PC-9 (cell line): ENCODE measurements at regions not wholly inside any gene's neighbourhood (a gene's known extent, or its start where the extent isn't known, plus 50 kb on each side); places are given as distances from the start of the nearest gene placed in this dataset.

ENCODE experiments used
- BruUV-seq: library from RNA; stranded (reverse); fragments of 400-500 nt; replicated peaks from 2 replicates; lab custom pipeline; 2021; lab: Mats Ljungman, UMichigan
- CTCF ChIA-PET: fragments of 300-600 bp; sonication (Branson Sonifier 250); formaldehyde crosslinking; loops from one replicate; lab custom pipeline; 2022; ENCODE audit warnings: antibody characterized with exemption; lab: Charles Lee
- POLR2A ChIA-PET: fragments of 300-600 bp; sonication (Branson Sonifier 250); formaldehyde crosslinking; loops from one replicate; lab custom pipeline; 2022; ENCODE audit warnings: antibody characterized with exemption; ENCODE audit not compliant: unreplicated experiment; lab: Charles Lee
- DNase-seq, 2 experiments: peaks; one replicate each; pipeline versions ENCODE4 v3.0.0 to v3.0.0-alpha.2; 2015 to 2022; ENCODE audit warnings: mixed read lengths in 1 of 2
- H2AFZ ChIP-seq: fragments of 200-600 bp; sonication (generic); 2 replicates; pipeline ENCODE4 v1.8.1; 2017; ENCODE audit warnings: antibody characterized with exemption
- H3F3A ChIP-seq: fragments of 200-600 bp; sonication (generic); 2 replicates; pipeline ENCODE4 v1.8.1; 2017; ENCODE audit warnings: antibody characterized with exemption, mild to moderate bottlenecking, low read depth; ENCODE audit not compliant: insufficient read depth
- H3K27ac ChIP-seq: fragments of 200-600 bp; sonication (generic); 2 replicates; pipeline ENCODE4 v1.6.1; 2016; ENCODE audit warnings: mixed run types
- H3K27me3 ChIP-seq: fragments of 200-600 bp; sonication (generic); 2 replicates; pipeline ENCODE4 v1.6.1; 2016; ENCODE audit warnings: low read depth, mixed run types; ENCODE audit not compliant: insufficient read depth
- H3K36me3 ChIP-seq: fragments of 200-600 bp; sonication (generic); 2 replicates; pipeline ENCODE4 v1.6.1; 2016; ENCODE audit warnings: low read depth, mixed run types
- H3K4me1 ChIP-seq: fragments of 200-600 bp; sonication (generic); replicated peaks from 2 replicates; pipeline ENCODE4 v1.6.1; 2016; ENCODE audit warnings: mixed run types; ENCODE audit not compliant: insufficient read depth
- H3K4me2 ChIP-seq: fragments of 200-600 bp; sonication (generic); 2 replicates; pipeline ENCODE4 v1.6.1; 2017; ENCODE audit warnings: mixed run types
- H3K4me3 ChIP-seq: fragments of 200-600 bp; sonication (generic); 2 replicates; pipeline ENCODE4 v1.6.1; 2016; ENCODE audit warnings: mixed run types
- H3K79me2 ChIP-seq: fragments of 200-600 bp; sonication (generic); 2 replicates; pipeline ENCODE4 v1.6.1; 2017; ENCODE audit warnings: low read depth, mixed run types
- H3K9me2 ChIP-seq: fragments of 200-600 bp; sonication (generic); 2 replicates; pipeline ENCODE4 v1.8.1; 2017; ENCODE audit warnings: mild to moderate bottlenecking; ENCODE audit not compliant: insufficient read depth
- H3K9me3 ChIP-seq: fragments of 200-600 bp; sonication (generic); 2 replicates; pipeline ENCODE4 v1.8.1; 2016; ENCODE audit warnings: low read depth; ENCODE audit not compliant: insufficient read depth
- H4K20me1 ChIP-seq: fragments of 200-600 bp; sonication (generic); 2 replicates; pipeline ENCODE4 v1.8.1; 2017; ENCODE audit not compliant: insufficient read depth
- CTCF ChIP-seq: fragments of 200-600 bp; sonication (generic); conservative IDR thresholded peaks from 2 replicates; pipeline ENCODE4 v1.6.1; 2017; ENCODE audit warnings: mixed run types, antibody characterized with exemption, mild to moderate bottlenecking, moderate library complexity
- EZH2 ChIP-seq: fragments of 200-600 bp; sonication (generic); IDR thresholded peaks from 2 replicates; pipeline ENCODE4 v1.8.0; 2017; ENCODE audit warnings: antibody characterized with exemption, low read depth
- intact Hi-C: fragments of 100-400 bp; cut with micrococcal nuclease; formaldehyde crosslinking; loops from one replicate; pipeline ENCODE4 v1.10.0; 2022; ENCODE audit not compliant: unreplicated experiment

- H3K4me3 ChIP-seq = no peak overlapping the region
- H4K20me1 ChIP-seq = no peaks in the 10 kb centered on the region
- BruUV-seq = no TSS peak
- no peaks in the 10 kb centered on the region for H3K9me3 ChIP-seq
- H3K4me1 ChIP-seq = peaks cover 3% of the 10 kb centered on the region
- no peak for DNase-seq
- POLR2A ChIA-PET = no interaction called here
- H3K4me2 ChIP-seq = no peak overlapping the region
- no peak overlapping the region for H2AFZ ChIP-seq
- TF ChIP-seq CTCF (no peak), EZH2 (no peak)
- H3K79me2 ChIP-seq = no peaks in the 10 kb centered on the region
- H3K9me2 ChIP-seq = no peaks in the 10 kb centered on the region; the same call in 1 of the 2 replicates
- H3K27me3 ChIP-seq = no peaks in the 10 kb centered on the region
- H3F3A ChIP-seq = no peaks in the 10 kb centered on the region
- intact Hi-C loops = no loop called here
- no peak overlapping the region for H3K27ac ChIP-seq
- CTCF ChIA-PET = no interaction called here
- no peaks in the 10 kb centered on the region for H3K36me3 ChIP-seq
These were observed 425.3 kb upstream of the CBLB start for GRCh38 chr3:106294121-106294520.

GRCh38 chr3:106296062-106296461 is 427.2 kb upstream of the CBLB start:
- CTCF ChIA-PET = no interaction called here
- POLR2A ChIA-PET = no interaction called here
- Histone ChIP-seq H3K36me3 (no peaks in the 10 kb centered on the region), H2AFZ (no peak overlapping the region), H3F3A (no peaks in the 10 kb centered on the region), H4K20me1 (no peaks in the 10 kb centered on the region), H3K4me2 (no peak overlapping the region), H3K79me2 (no peaks in the 10 kb centered on the region), H3K27me3 (no peaks in the 10 kb centered on the region), H3K4me3 (no peak overlapping the region), H3K4me1 (peaks cover 9% of the 10 kb centered on the region), H3K27ac (no peak overlapping the region), H3K9me2 (no peaks in the 10 kb centered on the region; the same call in 1 of the 2 replicates), H3K9me3 (no peaks in the 10 kb centered on the region)
- intact Hi-C loops = no loop called here
- TF ChIP-seq EZH2 (no peak), CTCF (no peak)
- BruUV-seq = no TSS peak
- no peak for DNase-seq

GRCh38 chr3:106299300-106300098 is 430.7 kb upstream of the CBLB start:
- Histone ChIP-seq H3K4me3 (no peak overlapping the region), H3K4me1 (peaks cover 9% of the 10 kb centered on the region), H3K27me3 (no peaks in the 10 kb centered on the region), H3K9me2 (no peaks in the 10 kb centered on the region), H3K36me3 (no peaks in the 10 kb centered on the region), H3F3A (no peaks in the 10 kb centered on the region), H3K79me2 (no peaks in the 10 kb centered on the region), H4K20me1 (no peaks in the 10 kb centered on the region), H3K4me2 (0 out of 2 replicates have a peak overlapping the region, but pooled peaks have one; percentile 11), H2AFZ (no peak overlapping the region), H3K27ac (no peak overlapping the region), H3K9me3 (no peaks in the 10 kb centered on the region)
- intact Hi-C loops = no loop called here
- ChIA-PET POLR2A (interaction anchor here (0.7 kb wide), 2 partner anchors 342 to 432 kb away, joined by 6 to 8 read pairs; no protein-coding TSS in a partner anchor), CTCF (no interaction called here)
- peak in 1 of 2 experiments; percentile 8 for DNase-seq
- no TSS peak for BruUV-seq
- no peak for TF ChIP-seq EZH2
- no peak for TF ChIP-seq CTCF
